NT2/D1 (cell line): ENCODE measurements at regions not wholly inside any gene's neighbourhood (a gene's known extent, or its start where the extent isn't known, plus 50 kb on each side); places are given as distances from the start of the nearest gene placed in this dataset.

Source experiments
- DNase-seq: peaks from one replicate; pipeline ENCODE4 v3.0.0-alpha.2; 2011; ENCODE audit warnings: low read depth, low spot score
- H3K27me3 ChIP-seq: 2 replicates; pipeline ENCODE4 v1.6.0; 2011; ENCODE audit warnings: mild to moderate bottlenecking; ENCODE audit not compliant: insufficient read length, insufficient read depth
- H3K36me3 ChIP-seq: 2 replicates; pipeline ENCODE4 v1.6.1; 2011; ENCODE audit warnings: mild to moderate bottlenecking, low read length, mixed read lengths; ENCODE audit not compliant: insufficient read depth, insufficient read length
- H3K4me1 ChIP-seq: 2 replicates; pipeline ENCODE4 v1.5.1; 2011; ENCODE audit not compliant: insufficient read depth, insufficient read length
- H3K4me3 ChIP-seq: 2 replicates; pipeline ENCODE4 v1.5.1; 2011; ENCODE audit warnings: low read depth; ENCODE audit not compliant: insufficient read length
- H3K9ac ChIP-seq: 2 replicates; pipeline ENCODE4 v1.6.0; 2011; ENCODE audit warnings: low read depth; ENCODE audit not compliant: insufficient read length
- H3K9me3 ChIP-seq: 2 replicates; pipeline ENCODE4 v1.5.1; 2011; ENCODE audit warnings: mild to moderate bottlenecking, low read length; ENCODE audit not compliant: insufficient read depth
- SUZ12 ChIP-seq: IDR thresholded peaks from 2 replicates; pipeline ENCODE4 v1.6.1; 2011; ENCODE audit not compliant: insufficient read length, insufficient read depth; ENCODE audit errors: extremely low read depth
- YY1 ChIP-seq: IDR thresholded peaks from 2 replicates; pipeline ENCODE4 v1.6.1; 2011; ENCODE audit not compliant: insufficient read length, insufficient read depth
- ZNF274 ChIP-seq: IDR thresholded peaks from 2 replicates; pipeline ENCODE4 v1.6.1; 2011; ENCODE audit warnings: mild to moderate bottlenecking, low read depth, low read length

- Histone ChIP-seq H3K9me3 (no peaks in the 10 kb centered on the region), H3K9ac (no peak overlapping the region), H3K36me3 (no peaks in the 10 kb centered on the region), H3K27me3 (peaks cover 13% of the 10 kb centered on the region), H3K4me3 (no peak overlapping the region), H3K4me1 (peaks cover 15% of the 10 kb centered on the region)
- no peak for TF ChIP-seq ZNF274
- no peak for TF ChIP-seq YY1
- TF ChIP-seq SUZ12: no peak
- no peak for DNase-seq
Measured at GRCh38 chr11:70663815-70664214, 265.5 kb downstream of the CTTN start.

GRCh38 chr11:70666311-70666710, 268.0 kb downstream of the CTTN start:
- peaks cover 11% of the 10 kb centered on the region for H3K27me3 ChIP-seq

GRCh38 chr11:70667767-70668166, 269.4 kb downstream of the CTTN start:
- Histone ChIP-seq H3K4me3 (no peak overlapping the region), H3K27me3 (peaks cover 5% of the 10 kb centered on the region), H3K9me3 (no peaks in the 10 kb centered on the region), H3K4me1 (peaks cover 23% of the 10 kb centered on the region), H3K36me3 (no peaks in the 10 kb centered on the region), H3K9ac (no peak overlapping the region)
- DNase-seq: no peak
- TF ChIP-seq YY1 (no peak), ZNF274 (no peak), SUZ12 (no peak)

More at GRCh38 chr11:70666311-70666710, 268.0 kb downstream of the CTTN start:
- Histone ChIP-seq H3K9me3 (no peaks in the 10 kb centered on the region), H3K9ac (no peak overlapping the region), H3K36me3 (no peaks in the 10 kb centered on the region), H3K4me1 (peaks cover 23% of the 10 kb centered on the region), H3K4me3 (no peak overlapping the region)
- TF ChIP-seq YY1: no peak
- TF ChIP-seq SUZ12: no peak
- TF ChIP-seq ZNF274: no peak
- no peak for DNase-seq

DNA sequence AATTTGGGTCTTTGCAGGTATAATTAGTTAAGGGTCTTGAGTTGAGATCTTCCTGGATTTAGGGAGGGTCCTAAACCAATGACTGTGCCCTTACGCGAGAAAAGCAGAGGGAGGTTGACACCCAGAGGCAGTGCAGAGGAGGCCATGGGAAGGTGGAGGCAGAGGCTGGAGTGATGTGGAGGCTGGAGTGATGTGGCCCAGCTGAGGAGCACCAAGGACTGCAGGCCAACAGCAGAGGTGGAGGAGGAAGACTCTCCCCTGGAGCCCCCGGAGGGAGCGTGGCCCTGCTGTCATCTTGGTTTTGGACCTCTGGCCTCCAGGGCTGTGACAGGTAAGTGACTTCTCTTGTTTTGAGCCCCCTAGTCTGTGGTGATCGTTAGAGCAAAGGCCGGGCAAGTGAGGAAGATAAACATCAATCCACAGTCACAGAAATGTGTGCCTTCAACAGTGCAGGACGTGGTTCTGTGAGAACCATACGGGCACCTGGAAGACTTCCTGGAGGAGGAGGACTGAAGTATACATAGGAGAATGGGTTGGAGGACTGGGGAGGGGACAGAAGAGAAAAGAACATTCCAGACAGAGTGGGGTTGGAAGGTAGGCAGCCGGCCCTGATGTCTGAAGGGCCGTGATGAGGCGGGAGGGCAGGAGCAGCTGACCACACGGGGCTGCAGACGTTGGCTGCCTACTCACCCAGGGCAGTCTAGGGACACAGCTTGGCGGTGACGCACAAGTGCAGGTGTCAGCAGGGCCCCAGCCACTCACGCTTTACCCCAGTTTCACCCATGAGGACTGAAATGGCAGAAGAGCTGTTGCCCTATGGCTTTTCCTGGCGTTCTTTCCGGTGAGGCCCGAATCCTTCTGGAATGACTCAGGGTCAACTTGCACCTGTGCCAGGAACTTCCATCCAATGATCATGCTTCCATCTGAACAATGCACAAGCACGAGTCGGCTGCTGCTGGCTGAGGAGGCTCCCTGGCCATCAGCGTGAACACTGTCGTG, 270.2 kb downstream of the CTTN start:
- Histone ChIP-seq H3K4me3 (no peak overlapping the region), H3K4me1 (peaks cover 16% of the 10 kb centered on the region), H3K36me3 (no peaks in the 10 kb centered on the region), H3K9ac (no peak overlapping the region), H3K9me3 (no peaks in the 10 kb centered on the region), H3K27me3 (peaks cover 5% of the 10 kb centered on the region)
- DNase-seq: no peak
- no peak for TF ChIP-seq YY1
- TF ChIP-seq ZNF274: no peak
- no peak for TF ChIP-seq SUZ12

DNA sequence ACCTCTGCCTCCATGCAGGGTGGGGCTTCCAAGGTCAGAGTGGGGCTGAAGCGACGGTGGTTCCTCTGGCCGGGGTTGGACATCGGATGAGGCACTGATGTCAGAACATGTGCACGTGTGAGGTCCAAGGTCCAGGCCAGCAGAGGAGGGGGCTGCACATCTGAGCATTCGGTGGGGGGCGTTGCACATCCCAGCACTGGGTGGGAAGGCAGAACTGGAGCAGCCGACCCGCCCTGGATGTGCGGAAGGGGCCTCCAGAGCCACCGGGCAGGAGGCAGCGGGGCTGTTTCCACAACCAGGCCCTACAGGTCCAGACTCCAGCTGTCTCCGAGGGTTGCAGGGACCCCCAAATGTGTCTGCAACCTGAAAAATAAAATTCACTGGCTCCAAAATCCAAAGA, 271.0 kb downstream of the CTTN start:
- H3K9ac ChIP-seq: no peak overlapping the region
- no peaks in the 10 kb centered on the region for H3K9me3 ChIP-seq
- H3K4me3 ChIP-seq: no peak overlapping the region
- H3K36me3 ChIP-seq: no peaks in the 10 kb centered on the region
- peaks cover 5% of the 10 kb centered on the region for H3K27me3 ChIP-seq
- peaks cover 15% of the 10 kb centered on the region for H3K4me1 ChIP-seq
- DNase-seq: no peak
- TF ChIP-seq YY1 (no peak), ZNF274 (no peak), SUZ12 (no peak)

GRCh38 chr11:70669871-70670675, 271.7 kb downstream of the CTTN start:
- Histone ChIP-seq H3K27me3 (peaks cover 5% of the 10 kb centered on the region), H3K9me3 (no peaks in the 10 kb centered on the region), H3K36me3 (no peaks in the 10 kb centered on the region), H3K9ac (peak overlapping the region; percentile 21), H3K4me1 (peaks cover 15% of the 10 kb centered on the region), H3K4me3 (no peak overlapping the region)
- DNase-seq: no peak
- no peak for TF ChIP-seq ZNF274
- no peak for TF ChIP-seq YY1
- TF ChIP-seq SUZ12: no peak

GRCh38 chr11:70670676-70671034, 272.3 kb downstream of the CTTN start:
- peak overlapping the region; percentile 21 for H3K9ac ChIP-seq
- TF ChIP-seq ZNF274 (no peak), YY1 (no peak), SUZ12 (no peak)
- H3K9me3 ChIP-seq: no peaks in the 10 kb centered on the region
- peaks cover 15% of the 10 kb centered on the region for H3K4me1 ChIP-seq
- no peak for DNase-seq
- no peak overlapping the region for H3K4me3 ChIP-seq
- H3K27me3 ChIP-seq: peaks cover 5% of the 10 kb centered on the region
- H3K36me3 ChIP-seq: no peaks in the 10 kb centered on the region
